GM21367 (cell line): ENCODE measurements at regions not wholly inside any gene's neighbourhood (a gene's known extent, or its start where the extent isn't known, plus 50 kb on each side); places are given as distances from the start of the nearest gene placed in this dataset.

Experiments used
- ATAC-seq: cut with Tn5 transposase; IDR thresholded peaks from one replicate; pipeline ENCODE4 v1.9.1; 2021; ENCODE audit not compliant: unreplicated experiment

- no peak for ATAC-seq
These were observed 378.3 kb downstream of the PDCD6IP start for GRCh38 chr3:34176723-34177122.

GRCh38 chr3:34178415-34178814, 380.0 kb downstream of the PDCD6IP start:
- no peak for ATAC-seq

- no peak for ATAC-seq
These were observed 381.3 kb downstream of the PDCD6IP start for GRCh38 chr3:34179716-34180115.

DNA sequence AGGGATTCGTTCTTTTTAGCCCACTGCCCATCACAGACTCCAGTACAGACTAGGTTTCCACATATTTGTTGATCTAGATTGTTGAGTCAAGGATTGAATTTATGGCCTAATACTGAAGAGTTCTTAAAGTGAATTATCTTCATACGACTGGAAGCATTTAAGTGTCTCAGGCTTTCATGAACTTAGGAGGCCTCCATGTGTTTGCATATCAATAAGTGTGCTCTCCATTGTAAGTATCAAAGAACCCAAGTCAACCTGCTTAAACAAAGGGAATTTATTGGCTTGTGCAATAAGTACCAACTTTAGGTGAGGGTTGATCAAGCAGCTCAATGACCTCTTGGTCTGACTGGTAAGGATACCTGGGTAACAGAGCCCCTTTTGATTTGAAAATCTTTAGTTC, 382.1 kb downstream of the PDCD6IP start:
- ATAC-seq = no peak

DNA sequence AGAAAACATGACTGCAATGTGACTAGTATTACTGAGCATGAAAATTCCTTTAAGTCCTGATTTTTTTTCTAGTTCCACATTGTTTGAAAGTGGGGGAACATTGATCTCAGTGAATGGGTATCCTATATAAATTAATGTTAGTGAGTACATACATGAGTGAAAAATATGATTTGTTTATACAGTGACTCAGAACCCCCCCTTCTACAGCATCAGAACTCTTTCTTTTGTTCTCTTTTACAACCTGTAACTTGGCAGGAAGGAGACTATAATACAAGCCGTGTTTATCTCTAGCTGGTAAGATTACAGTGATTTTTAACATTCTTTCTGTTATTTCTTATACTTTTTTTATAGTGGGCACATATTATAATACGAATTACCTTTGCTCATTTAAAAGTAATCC, 384.7 kb downstream of the PDCD6IP start:
- no peak for ATAC-seq

- ATAC-seq = no peak
These were observed 385.3 kb downstream of the PDCD6IP start for GRCh38 chr3:34183611-34184340.

DNA sequence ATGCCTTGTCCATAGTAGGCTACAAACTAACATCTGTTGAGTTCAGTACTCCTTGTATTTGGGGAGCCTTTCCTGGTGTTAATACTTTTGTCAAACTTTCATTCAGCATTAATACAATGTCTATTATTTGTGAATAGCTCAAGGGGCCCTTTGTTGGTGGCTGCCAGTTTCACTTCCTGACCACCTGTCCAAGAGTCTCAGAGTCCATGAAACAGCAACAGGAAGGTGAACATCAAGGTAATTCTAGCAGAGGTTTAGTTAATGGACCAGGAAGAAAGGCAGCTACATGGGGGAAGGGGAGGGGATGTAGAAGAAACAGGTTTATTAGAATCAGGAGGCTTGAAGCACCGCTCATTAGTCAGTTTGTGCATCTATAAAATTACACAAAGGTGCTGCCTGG, 386.9 kb downstream of the PDCD6IP start:
- ATAC-seq = no peak

GRCh38 chr3:34189133-34189532, 390.7 kb downstream of the PDCD6IP start:
- no peak for ATAC-seq

GRCh38 chr3:34196914-34197313, 398.5 kb downstream of the PDCD6IP start:
- ATAC-seq = no peak

DNA sequence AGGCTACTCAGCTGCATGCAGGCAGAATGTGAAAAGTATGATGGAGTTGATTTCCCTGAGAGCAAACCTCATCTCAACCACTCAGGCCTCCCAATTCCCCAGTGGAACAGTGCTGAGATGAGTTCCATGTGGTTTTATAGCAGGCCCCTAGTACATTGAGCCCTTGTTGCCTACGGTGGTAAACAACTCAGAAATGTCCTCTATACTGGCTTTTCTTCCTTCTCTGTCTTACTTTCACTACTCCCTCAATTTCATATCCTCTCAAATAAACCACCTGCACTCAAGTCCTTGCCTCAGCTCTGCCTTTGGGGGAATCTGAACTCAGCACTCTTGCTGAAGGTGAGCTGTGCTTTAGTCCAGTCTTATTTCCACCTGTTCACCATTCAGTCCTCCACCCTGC, 399.9 kb downstream of the PDCD6IP start:
- ATAC-seq = peak; percentile 43

- peak; percentile 92 for ATAC-seq
These were observed 402.1 kb downstream of the PDCD6IP start for GRCh38 chr3:34200576-34200975.

- no peak for ATAC-seq
These were observed 404.5 kb downstream of the PDCD6IP start for GRCh38 chr3:34202975-34203374.

GRCh38 chr3:34203386-34203785, 405.0 kb downstream of the PDCD6IP start:
- ATAC-seq = no peak

DNA sequence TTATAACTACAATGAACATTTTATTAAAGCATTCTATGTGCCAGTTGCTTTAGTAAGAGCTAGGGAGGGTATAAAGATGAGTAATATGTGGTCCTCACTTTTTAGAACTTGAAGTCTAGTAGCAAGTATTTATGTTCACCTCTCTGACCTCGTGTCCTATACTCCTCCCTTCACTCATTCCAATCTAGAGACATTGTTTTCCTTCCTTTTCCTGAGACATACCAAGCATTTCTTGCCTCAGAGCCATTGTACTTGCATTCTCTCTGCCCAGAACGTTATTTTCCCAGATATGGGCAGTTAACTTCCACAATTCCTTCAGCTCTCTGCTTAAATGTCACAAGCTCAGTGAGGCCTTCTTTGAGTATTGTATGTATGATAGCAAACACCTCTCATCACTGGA, 408.6 kb downstream of the PDCD6IP start:
- no peak for ATAC-seq

GRCh38 chr3:34207806-34208205, 409.4 kb downstream of the PDCD6IP start:
- ATAC-seq = no peak

DNA sequence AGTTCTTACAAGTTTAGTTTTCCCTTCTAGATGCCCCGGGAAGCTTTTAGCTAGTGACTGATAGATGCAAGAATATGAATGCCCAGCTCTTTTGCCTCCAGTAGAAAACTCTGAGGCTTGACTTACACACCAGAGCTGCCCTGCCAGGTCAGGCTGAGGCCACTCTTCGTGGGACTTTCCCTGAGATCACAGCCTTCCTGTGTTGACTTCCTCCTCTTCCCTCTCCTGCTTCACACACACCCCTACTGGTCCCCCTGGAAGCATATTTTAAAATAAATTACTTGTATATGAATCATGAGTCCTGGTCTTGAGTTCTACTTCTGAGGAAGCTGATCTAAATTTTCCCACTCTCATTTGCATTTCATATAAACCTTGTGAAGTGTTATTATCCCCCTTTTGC, 413.7 kb downstream of the PDCD6IP start:
- no peak for ATAC-seq

GRCh38 chr3:34212656-34213055, 414.2 kb downstream of the PDCD6IP start:
- ATAC-seq = no peak

GRCh38 chr3:34213478-34213877, 415.0 kb downstream of the PDCD6IP start:
- no peak for ATAC-seq

GRCh38 chr3:34216711-34217335, 418.4 kb downstream of the PDCD6IP start:
- ATAC-seq = no peak

- ATAC-seq = no peak
These were observed 420.4 kb downstream of the PDCD6IP start for GRCh38 chr3:34218706-34219385.

DNA sequence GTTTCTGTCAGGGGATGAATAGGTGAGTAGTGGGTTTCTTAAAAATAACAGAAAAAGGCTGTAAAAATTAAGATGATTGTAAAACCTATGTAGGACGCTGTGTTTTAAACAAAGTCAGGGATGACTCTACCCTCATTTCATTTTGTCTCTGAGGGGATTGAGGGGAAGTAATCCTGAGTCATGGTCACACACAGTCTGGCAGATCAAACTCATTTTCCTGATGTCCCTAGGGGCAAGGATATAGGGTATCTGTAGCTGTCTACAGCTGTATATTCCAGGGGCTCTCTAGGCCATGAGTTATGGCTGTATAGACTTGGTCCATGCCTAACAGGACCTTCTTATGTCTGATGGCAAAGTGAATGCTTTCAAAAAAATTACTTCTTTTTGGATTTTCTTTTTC, 421.1 kb downstream of the PDCD6IP start:
- ATAC-seq = no peak

DNA sequence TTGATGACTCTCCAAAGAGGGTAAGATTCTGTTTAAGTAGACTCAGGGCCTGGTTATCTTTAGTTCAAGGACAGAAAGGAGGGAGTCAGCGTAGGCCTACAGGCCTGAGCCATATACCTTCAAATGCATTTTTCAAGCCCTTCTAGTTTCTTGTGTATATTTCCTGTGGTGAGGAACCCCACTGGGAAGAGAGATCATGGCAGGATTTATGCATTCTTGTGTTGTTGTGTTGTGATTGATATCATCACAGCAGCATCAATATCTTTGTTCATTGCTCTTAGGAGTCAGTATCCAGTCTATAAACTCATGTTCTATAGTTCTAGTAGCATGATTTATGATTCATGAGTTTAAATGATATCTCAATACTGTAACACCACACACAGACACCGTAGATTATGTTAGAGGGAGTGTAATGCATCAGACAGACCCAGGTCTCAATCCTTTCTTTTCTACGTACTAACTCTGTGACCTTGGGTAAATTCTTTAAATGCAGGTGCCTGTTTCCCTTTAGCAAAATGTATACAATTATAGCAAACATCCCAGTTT, 427.5 kb downstream of the PDCD6IP start:
- no peak for ATAC-seq
